BLaER1 (cell line): ENCODE measurements at regions not wholly inside any gene's neighbourhood (a gene's known extent, or its start where the extent isn't known, plus 50 kb on each side); places are given as distances from the start of the nearest gene placed in this dataset.

Experiments used
- H3K27ac ChIP-seq: shearing (Covaris generic); formaldehyde crosslinking; 2 replicates; pipeline ENCODE4 v1.8.1; 2022
- H3K27me3 ChIP-seq: shearing (Covaris generic); formaldehyde crosslinking; 2 replicates; pipeline ENCODE4 v1.8.1; 2022
- H3K36me3 ChIP-seq: shearing (Covaris generic); formaldehyde crosslinking; 2 replicates; pipeline ENCODE4 v1.8.1; 2022
- H3K4me1 ChIP-seq: shearing (Covaris generic); formaldehyde crosslinking; 2 replicates; pipeline ENCODE4 v1.8.1; 2022
- H3K4me2 ChIP-seq: shearing (Covaris generic); formaldehyde crosslinking; 2 replicates; pipeline ENCODE4 v1.8.1; 2022
- H3K4me3 ChIP-seq: shearing (Covaris generic); formaldehyde crosslinking; 2 replicates; pipeline ENCODE4 v1.8.1; 2022
- H3K9ac ChIP-seq: shearing (Covaris generic); formaldehyde crosslinking; 2 replicates; pipeline ENCODE4 v1.8.1; 2022
- H3K9me3 ChIP-seq: shearing (Covaris generic); formaldehyde crosslinking; 2 replicates; pipeline ENCODE4 v1.8.1; 2022
- H4K20me1 ChIP-seq: shearing (Covaris generic); formaldehyde crosslinking; 2 replicates; pipeline ENCODE4 v1.8.1; 2022
- Cebpa-rat ChIP-seq: shearing (Covaris generic); IDR thresholded peaks from 2 replicates; pipeline ENCODE4 v1.8.1; 2022

- no peaks in the 10 kb centered on the region for H4K20me1 ChIP-seq
- no peak overlapping the region for H3K27ac ChIP-seq
- no peaks in the 10 kb centered on the region for H3K36me3 ChIP-seq
- H3K4me1 ChIP-seq, result no peaks in the 10 kb centered on the region
- TF ChIP-seq Cebpa-rat, result no peak
- H3K9ac ChIP-seq, result no peak overlapping the region
- H3K27me3 ChIP-seq, result no peaks in the 10 kb centered on the region
- no peaks in the 10 kb centered on the region for H3K9me3 ChIP-seq
- H3K4me2 ChIP-seq, result no peak overlapping the region
- H3K4me3 ChIP-seq, result no peak overlapping the region
These were observed 224.6 kb upstream of the NTM start for GRCh38 chr11:131145791-131146190.

GRCh38 chr11:131146827-131147490 lies 223.5 kb upstream of the NTM start:
- no peak overlapping the region for H3K9ac ChIP-seq

GRCh38 chr11:131154351-131154750 lies 216.1 kb upstream of the NTM start:
- H3K4me3 ChIP-seq, result no peak overlapping the region
- H3K4me1 ChIP-seq, result no peaks in the 10 kb centered on the region
- no peak overlapping the region for H3K4me2 ChIP-seq
- H3K27me3 ChIP-seq, result no peaks in the 10 kb centered on the region
- no peak overlapping the region for H3K27ac ChIP-seq
- H4K20me1 ChIP-seq, result no peaks in the 10 kb centered on the region
- no peak overlapping the region for H3K9ac ChIP-seq
- H3K36me3 ChIP-seq, result no peaks in the 10 kb centered on the region
- no peaks in the 10 kb centered on the region for H3K9me3 ChIP-seq
- TF ChIP-seq Cebpa-rat, result no peak

More at GRCh38 chr11:131146827-131147490, 223.5 kb upstream of the NTM start:
- Histone ChIP-seq H3K4me3 (no peak overlapping the region), H3K36me3 (no peaks in the 10 kb centered on the region), H3K27ac (no peak overlapping the region), H3K4me1 (no peaks in the 10 kb centered on the region), H3K27me3 (no peaks in the 10 kb centered on the region), H3K9me3 (no peaks in the 10 kb centered on the region), H3K4me2 (no peak overlapping the region), H4K20me1 (no peaks in the 10 kb centered on the region)
- no peak for TF ChIP-seq Cebpa-rat

- Histone ChIP-seq H3K27ac (no peak overlapping the region), H4K20me1 (no peaks in the 10 kb centered on the region), H3K27me3 (no peaks in the 10 kb centered on the region), H3K9me3 (no peaks in the 10 kb centered on the region), H3K4me2 (no peak overlapping the region), H3K4me3 (no peak overlapping the region), H3K4me1 (no peaks in the 10 kb centered on the region), H3K9ac (no peak overlapping the region), H3K36me3 (no peaks in the 10 kb centered on the region)
- TF ChIP-seq Cebpa-rat, result no peak
These were observed 212.7 kb upstream of the NTM start for GRCh38 chr11:131157678-131158077.

- H3K4me1 ChIP-seq, result no peaks in the 10 kb centered on the region
- no peak overlapping the region for H3K9ac ChIP-seq
- H3K4me2 ChIP-seq, result no peak overlapping the region
- TF ChIP-seq Cebpa-rat, result no peak
- no peaks in the 10 kb centered on the region for H3K36me3 ChIP-seq
- H3K9me3 ChIP-seq, result no peaks in the 10 kb centered on the region
- no peak overlapping the region for H3K27ac ChIP-seq
- no peak overlapping the region for H3K4me3 ChIP-seq
- no peaks in the 10 kb centered on the region for H4K20me1 ChIP-seq
- no peaks in the 10 kb centered on the region for H3K27me3 ChIP-seq
These were observed 209.6 kb upstream of the NTM start for GRCh38 chr11:131160846-131161245.

- no peaks in the 10 kb centered on the region for H3K27me3 ChIP-seq
- H3K36me3 ChIP-seq, result no peaks in the 10 kb centered on the region
- H3K4me1 ChIP-seq, result no peaks in the 10 kb centered on the region
- no peaks in the 10 kb centered on the region for H3K9me3 ChIP-seq
- TF ChIP-seq Cebpa-rat, result no peak
- no peaks in the 10 kb centered on the region for H4K20me1 ChIP-seq
- no peak overlapping the region for H3K4me2 ChIP-seq
- H3K9ac ChIP-seq, result no peak overlapping the region
- no peak overlapping the region for H3K4me3 ChIP-seq
- no peak overlapping the region for H3K27ac ChIP-seq
These were observed 206.8 kb upstream of the NTM start for GRCh38 chr11:131163613-131164012.

GRCh38 chr11:131165036-131165435 lies 205.4 kb upstream of the NTM start:
- Histone ChIP-seq H3K27me3 (no peaks in the 10 kb centered on the region), H3K4me1 (no peaks in the 10 kb centered on the region)
- no peak for TF ChIP-seq Cebpa-rat

GRCh38 chr11:131168839-131169713 lies 201.3 kb upstream of the NTM start:
- Histone ChIP-seq H3K36me3 (no peaks in the 10 kb centered on the region), H3K27me3 (no peaks in the 10 kb centered on the region), H3K4me3 (no peak overlapping the region), H3K9ac (no peak overlapping the region), H4K20me1 (no peaks in the 10 kb centered on the region), H3K27ac (no peak overlapping the region), H3K9me3 (no peaks in the 10 kb centered on the region), H3K4me2 (no peak overlapping the region), H3K4me1 (no peaks in the 10 kb centered on the region)
- TF ChIP-seq Cebpa-rat, result no peak

More at GRCh38 chr11:131165036-131165435, 205.4 kb upstream of the NTM start:
- H3K36me3 ChIP-seq, result no peaks in the 10 kb centered on the region
- H4K20me1 ChIP-seq, result no peaks in the 10 kb centered on the region
- H3K4me3 ChIP-seq, result no peak overlapping the region
- no peak overlapping the region for H3K4me2 ChIP-seq
- no peak overlapping the region for H3K9ac ChIP-seq
- no peaks in the 10 kb centered on the region for H3K9me3 ChIP-seq
- no peak overlapping the region for H3K27ac ChIP-seq

GRCh38 chr11:131172011-131172410 lies 198.4 kb upstream of the NTM start:
- Histone ChIP-seq H3K4me1 (no peaks in the 10 kb centered on the region), H3K9me3 (no peaks in the 10 kb centered on the region), H3K27ac (no peak overlapping the region), H3K4me2 (no peak overlapping the region), H4K20me1 (no peaks in the 10 kb centered on the region), H3K9ac (no peak overlapping the region), H3K4me3 (no peak overlapping the region), H3K36me3 (no peaks in the 10 kb centered on the region), H3K27me3 (no peaks in the 10 kb centered on the region)
- no peak for TF ChIP-seq Cebpa-rat

GRCh38 chr11:131178020-131178419 lies 192.4 kb upstream of the NTM start:
- no peak overlapping the region for H3K4me3 ChIP-seq
- H3K4me1 ChIP-seq, result no peaks in the 10 kb centered on the region
- no peak for TF ChIP-seq Cebpa-rat
- H3K4me2 ChIP-seq, result no peak overlapping the region
- H3K27ac ChIP-seq, result no peak overlapping the region
- no peaks in the 10 kb centered on the region for H3K9me3 ChIP-seq
- no peaks in the 10 kb centered on the region for H3K27me3 ChIP-seq
- H3K9ac ChIP-seq, result no peak overlapping the region
- no peaks in the 10 kb centered on the region for H4K20me1 ChIP-seq
- no peaks in the 10 kb centered on the region for H3K36me3 ChIP-seq
